ENCODE measurements at regions not wholly inside any gene's neighbourhood (a gene's known extent, or its start where the extent isn't known, plus 50 kb on each side); places are given as distances from the start of the nearest gene placed in this dataset.
"Not testable (repeated sequence)": the region's sequence is repeated elsewhere in the genome, so short reads cannot be mapped to it uniquely, and the experiment has no call there.

DNA sequence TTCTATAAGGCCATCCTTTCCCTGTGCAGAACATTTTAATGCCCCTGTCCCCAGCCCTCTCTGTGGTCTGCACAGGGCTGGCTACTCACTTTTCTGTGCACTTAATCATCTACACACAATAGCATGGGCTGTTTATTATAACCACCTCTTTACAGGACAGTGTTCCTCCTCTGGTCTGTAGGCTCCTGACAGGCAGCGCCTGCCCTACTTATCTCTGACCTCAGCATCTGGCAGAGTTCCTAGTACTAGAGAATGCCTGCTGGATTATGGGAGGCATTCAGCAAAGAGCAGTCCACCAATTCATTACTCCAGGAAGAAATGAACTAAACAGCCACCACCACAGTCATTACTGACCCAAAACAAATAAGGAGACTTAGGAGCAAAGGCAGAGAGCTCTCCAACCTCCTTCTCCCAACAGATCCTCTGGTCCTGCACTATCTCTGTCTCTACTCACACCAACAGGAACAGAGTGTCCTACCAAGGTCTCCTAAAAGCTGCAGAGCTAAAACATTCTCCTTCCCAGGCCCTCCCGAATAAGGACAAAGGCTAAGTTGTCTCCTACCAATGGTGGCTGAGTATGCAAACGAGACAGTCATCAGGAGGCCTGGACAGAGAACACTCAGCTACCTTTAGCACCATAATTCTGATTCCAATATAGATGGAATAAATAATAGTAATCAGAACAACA is 279.2 kb downstream of the QDPR start:
- Histone ChIP-seq H3K9me3 (no peaks in the 10 kb centered on the region), H3K27me3 (no peaks in the 10 kb centered on the region), H3K4me3 (no peak overlapping the region), H3K36me3 (no peaks in the 10 kb centered on the region), H3K4me1 (no peaks in the 10 kb centered on the region), H3K27ac (no peak overlapping the region)
- no peak for TF ChIP-seq EP300 (IDR thresholded peaks at IDR 0.05)
- TF ChIP-seq POLR2AphosphoS5 (IDR thresholded peaks at IDR 0.05): no peak
- TF ChIP-seq, protein P1, sequence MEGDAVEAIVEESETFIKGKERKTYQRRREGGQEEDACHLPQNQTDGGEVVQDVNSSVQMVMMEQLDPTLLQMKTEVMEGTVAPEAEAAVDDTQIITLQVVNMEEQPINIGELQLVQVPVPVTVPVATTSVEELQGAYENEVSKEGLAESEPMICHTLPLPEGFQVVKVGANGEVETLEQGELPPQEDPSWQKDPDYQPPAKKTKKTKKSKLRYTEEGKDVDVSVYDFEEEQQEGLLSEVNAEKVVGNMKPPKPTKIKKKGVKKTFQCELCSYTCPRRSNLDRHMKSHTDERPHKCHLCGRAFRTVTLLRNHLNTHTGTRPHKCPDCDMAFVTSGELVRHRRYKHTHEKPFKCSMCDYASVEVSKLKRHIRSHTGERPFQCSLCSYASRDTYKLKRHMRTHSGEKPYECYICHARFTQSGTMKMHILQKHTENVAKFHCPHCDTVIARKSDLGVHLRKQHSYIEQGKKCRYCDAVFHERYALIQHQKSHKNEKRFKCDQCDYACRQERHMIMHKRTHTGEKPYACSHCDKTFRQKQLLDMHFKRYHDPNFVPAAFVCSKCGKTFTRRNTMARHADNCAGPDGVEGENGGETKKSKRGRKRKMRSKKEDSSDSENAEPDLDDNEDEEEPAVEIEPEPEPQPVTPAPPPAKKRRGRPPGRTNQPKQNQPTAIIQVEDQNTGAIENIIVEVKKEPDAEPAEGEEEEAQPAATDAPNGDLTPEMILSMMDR (IDR thresholded peaks at IDR 0.05): no peak
- no peak for TF ChIP-seq POLR2A (IDR thresholded peaks at IDR 0.05)
- no peak for DNase-seq (ENCODE audit: low spot score in 2 of 2)
- 71% methylated on average over 3 of the region's 3 CpGs for WGBS

- WGBS: 67% methylated on average over 9 of the region's 9 CpGs
- not testable (repeated sequence) for DNase-seq (ENCODE audit: low spot score in 2 of 2); H3K4me3 ChIP-seq; H3K4me1 ChIP-seq; H3K36me3 ChIP-seq; H3K27ac ChIP-seq; H3K9me3 ChIP-seq; H3K27me3 ChIP-seq
Observed at GRCh38 chr4:17231880-17232475, 279.9 kb downstream of the QDPR start.

- TF ChIP-seq, protein P1 (IDR thresholded peaks at IDR 0.05): no peak
- TF ChIP-seq EP300 (IDR thresholded peaks at IDR 0.05) (no peak), POLR2AphosphoS5 (IDR thresholded peaks at IDR 0.05) (no peak)
- no peaks in the 10 kb centered on the region for H3K36me3 ChIP-seq
- H3K27ac ChIP-seq: no peak overlapping the region
- H3K4me3 ChIP-seq: no peak overlapping the region
- H3K4me1 ChIP-seq: no peaks in the 10 kb centered on the region
- no peaks in the 10 kb centered on the region for H3K27me3 ChIP-seq
- DNase-seq (ENCODE audit: low spot score in 2 of 2): no peak
- WGBS: 35% methylated on average over 1 of the region's 1 CpG
- no peaks in the 10 kb centered on the region for H3K9me3 ChIP-seq
Observed at GRCh38 chr4:17230727-17231126, 281.2 kb downstream of the QDPR start.

GRCh38 chr4:17220816-17221215 is 291.1 kb downstream of the QDPR start:
- H3K4me3 ChIP-seq: no peak overlapping the region
- H3K27me3 ChIP-seq: no peaks in the 10 kb centered on the region
- H3K36me3 ChIP-seq: no peaks in the 10 kb centered on the region
- H3K4me1 ChIP-seq: no peaks in the 10 kb centered on the region
- TF ChIP-seq POLR2AphosphoS5 (IDR thresholded peaks at IDR 0.05) (no peak), POLR2A (IDR thresholded peaks at IDR 0.05) (no peak), EP300 (IDR thresholded peaks at IDR 0.05) (no peak)
- TF ChIP-seq, protein P1 (IDR thresholded peaks at IDR 0.05): no peak
- H3K27ac ChIP-seq: no peak overlapping the region
- DNase-seq (ENCODE audit: low spot score in 2 of 2): no peak
- no peaks in the 10 kb centered on the region for H3K9me3 ChIP-seq

- 66% methylated on average over 3 of the region's 3 CpGs for WGBS
- Histone ChIP-seq H3K27me3 (no peaks in the 10 kb centered on the region), H3K4me1 (no peaks in the 10 kb centered on the region), H3K4me3 (no peak overlapping the region), H3K27ac (no peak overlapping the region), H3K36me3 (no peaks in the 10 kb centered on the region), H3K9me3 (no peaks in the 10 kb centered on the region)
- TF ChIP-seq POLR2A (IDR thresholded peaks at IDR 0.05): no peak
- no peak for TF ChIP-seq POLR2AphosphoS5 (IDR thresholded peaks at IDR 0.05)
- TF ChIP-seq, protein P1 (IDR thresholded peaks at IDR 0.05): no peak
- TF ChIP-seq EP300 (IDR thresholded peaks at IDR 0.05): no peak
- DNase-seq (ENCODE audit: low spot score in 2 of 2): no peak
Observed at GRCh38 chr4:17218786-17219185, 293.1 kb downstream of the QDPR start.

Measured in suprapubic skin (tissue), 4 donors.